AG10803 (cell line): ENCODE measurements at regions not wholly inside any gene's neighbourhood (a gene's known extent, or its start where the extent isn't known, plus 50 kb on each side); places are given as distances from the start of the nearest gene placed in this dataset.

Experiments
- DNase-seq: peaks from one replicate; pipeline ENCODE4 v3.0.0; 2010; ENCODE audit warnings: low read depth
- H3K4me3 ChIP-seq: 2 replicates; pipeline ENCODE4 v1.5.1; 2011; ENCODE audit warnings: mild to moderate bottlenecking, low read length, control low read depth
- TF ChIP-seq, protein P1 (sequence below): conservative IDR thresholded peaks from 2 replicates; pipeline ENCODE4 v1.5.1; 2011; ENCODE audit warnings: mild to moderate bottlenecking, low read length, control low read depth, inconsistent platforms

DNA sequence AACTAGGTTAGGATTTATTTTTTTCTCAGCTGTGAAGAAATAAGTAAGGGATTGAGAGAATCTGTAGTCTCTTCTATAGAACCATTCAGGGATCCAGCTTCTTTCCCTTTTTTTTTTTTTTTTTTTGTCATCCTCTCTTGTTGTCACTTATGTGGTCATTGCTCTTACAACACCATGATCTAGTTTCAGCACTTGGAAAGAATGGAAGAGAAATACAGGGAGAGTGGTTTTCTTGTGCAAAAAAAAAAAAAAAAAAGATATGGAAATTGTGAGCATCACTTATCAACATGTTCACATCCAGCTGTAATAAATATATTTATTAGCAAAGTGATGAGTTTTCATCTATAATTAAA lies 599.3 kb downstream of the SLC6A15 start:
- TF ChIP-seq, protein P1, sequence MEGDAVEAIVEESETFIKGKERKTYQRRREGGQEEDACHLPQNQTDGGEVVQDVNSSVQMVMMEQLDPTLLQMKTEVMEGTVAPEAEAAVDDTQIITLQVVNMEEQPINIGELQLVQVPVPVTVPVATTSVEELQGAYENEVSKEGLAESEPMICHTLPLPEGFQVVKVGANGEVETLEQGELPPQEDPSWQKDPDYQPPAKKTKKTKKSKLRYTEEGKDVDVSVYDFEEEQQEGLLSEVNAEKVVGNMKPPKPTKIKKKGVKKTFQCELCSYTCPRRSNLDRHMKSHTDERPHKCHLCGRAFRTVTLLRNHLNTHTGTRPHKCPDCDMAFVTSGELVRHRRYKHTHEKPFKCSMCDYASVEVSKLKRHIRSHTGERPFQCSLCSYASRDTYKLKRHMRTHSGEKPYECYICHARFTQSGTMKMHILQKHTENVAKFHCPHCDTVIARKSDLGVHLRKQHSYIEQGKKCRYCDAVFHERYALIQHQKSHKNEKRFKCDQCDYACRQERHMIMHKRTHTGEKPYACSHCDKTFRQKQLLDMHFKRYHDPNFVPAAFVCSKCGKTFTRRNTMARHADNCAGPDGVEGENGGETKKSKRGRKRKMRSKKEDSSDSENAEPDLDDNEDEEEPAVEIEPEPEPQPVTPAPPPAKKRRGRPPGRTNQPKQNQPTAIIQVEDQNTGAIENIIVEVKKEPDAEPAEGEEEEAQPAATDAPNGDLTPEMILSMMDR, result no peak
- H3K4me3 ChIP-seq, result no peak overlapping the region
- no peak for DNase-seq

DNA sequence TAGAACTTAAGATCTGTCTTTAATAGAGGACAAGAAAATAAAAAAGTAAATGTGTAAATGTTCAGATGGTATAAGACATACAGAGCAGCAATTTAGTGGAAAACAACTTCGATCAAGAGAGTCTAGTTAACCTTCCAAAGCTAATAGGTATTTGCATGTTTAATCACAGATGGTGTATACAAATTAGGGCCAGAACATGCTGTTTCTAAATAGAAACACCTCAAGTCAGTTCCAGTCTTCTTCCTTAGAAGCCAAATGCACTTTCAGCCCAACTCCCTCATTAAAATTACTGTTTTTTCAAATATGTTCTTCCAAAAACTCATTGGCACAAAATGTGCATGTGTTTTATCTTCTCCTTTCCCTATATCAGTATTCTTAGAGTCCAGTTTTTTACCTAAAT lies 604.4 kb downstream of the SLC6A15 start:
- TF ChIP-seq, protein P1, result no peak

DNA sequence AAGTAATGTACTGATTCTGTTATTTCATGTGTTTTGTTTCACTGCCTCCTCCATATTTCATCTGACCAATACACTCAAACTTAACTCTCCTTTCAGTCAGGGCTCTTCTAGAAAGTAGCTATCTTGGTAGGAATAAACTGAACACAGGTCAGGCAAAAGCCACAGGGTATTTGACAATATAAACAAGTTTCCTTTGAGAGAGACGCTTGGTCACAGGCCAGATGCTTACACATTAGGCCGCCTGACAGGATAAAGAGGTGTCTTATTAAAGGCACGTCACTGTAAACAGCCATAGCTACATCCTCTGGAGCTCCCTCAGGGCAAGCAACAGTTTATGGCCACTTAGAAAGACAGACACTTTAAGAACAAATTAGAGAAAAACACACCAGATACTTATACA lies 607.5 kb downstream of the SLC6A15 start:
- TF ChIP-seq, protein P1, result no peak
- H3K4me3 ChIP-seq, result no peak overlapping the region
- DNase-seq, result no peak

More for the DNA sequence above, 604.4 kb downstream of the SLC6A15 start:
- DNase-seq, result no peak
- no peak overlapping the region for H3K4me3 ChIP-seq

DNA sequence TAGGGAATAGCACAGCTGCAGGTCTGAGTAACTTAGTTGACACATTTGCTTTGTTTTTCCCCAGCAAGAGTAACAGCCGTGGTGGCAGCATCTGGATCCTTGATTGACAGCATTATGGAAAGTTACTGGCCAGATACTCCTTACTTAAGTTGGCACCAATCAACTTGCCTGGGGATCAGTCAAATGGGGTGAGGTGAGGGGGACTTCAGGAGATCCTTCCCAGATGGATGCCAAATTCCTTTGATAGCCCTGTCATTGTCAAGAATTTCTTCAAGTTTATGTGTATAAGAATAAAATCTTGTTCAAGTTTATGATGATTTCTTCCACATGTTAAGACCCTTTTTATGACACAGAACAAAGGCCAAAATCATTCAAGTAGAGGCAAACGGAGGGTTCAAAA lies 618.4 kb downstream of the SLC6A15 start:
- no peak for DNase-seq
- H3K4me3 ChIP-seq, result no peak overlapping the region
- TF ChIP-seq, protein P1, result no peak

DNA sequence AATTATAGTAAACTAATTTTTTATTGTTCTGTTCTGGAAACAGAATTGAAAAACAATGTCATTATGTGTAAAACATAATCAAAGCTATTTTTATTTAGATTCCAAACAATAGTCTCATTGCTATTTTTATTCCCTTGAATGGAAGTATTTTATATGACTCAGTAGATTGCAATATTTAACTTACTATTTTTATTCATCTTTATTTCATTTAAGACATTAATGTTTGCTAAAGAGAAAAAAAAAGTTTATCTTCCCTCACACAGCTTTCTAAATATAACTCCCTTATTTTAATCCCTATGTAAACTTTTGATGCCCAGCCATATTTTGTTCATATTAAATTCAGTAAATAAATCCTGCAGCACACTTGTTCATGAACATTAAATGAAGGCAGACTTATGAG lies 622.4 kb downstream of the SLC6A15 start:
- TF ChIP-seq, protein P1, result no peak
- no peak overlapping the region for H3K4me3 ChIP-seq
- DNase-seq, result no peak

DNA sequence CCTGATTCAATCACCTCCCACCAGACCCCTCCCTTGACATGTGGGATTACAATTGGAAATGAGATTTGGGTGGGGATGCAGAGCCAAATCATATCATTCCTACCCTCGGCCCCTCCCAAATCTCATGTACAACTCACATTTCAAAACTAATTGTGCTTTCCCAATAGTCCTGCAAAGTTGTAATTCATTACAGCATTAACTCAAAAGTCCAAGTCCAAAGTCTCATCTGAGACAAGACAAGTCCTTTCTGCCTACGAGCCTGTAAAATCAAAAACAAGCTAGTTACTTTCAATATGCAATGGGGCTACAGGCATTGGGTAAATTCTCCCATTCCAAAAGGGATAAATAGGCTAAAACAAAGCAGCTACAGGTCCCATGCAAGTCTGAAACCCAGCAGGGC lies 634.6 kb downstream of the SLC6A15 start:
- H3K4me3 ChIP-seq, result no peak overlapping the region
- no peak for DNase-seq
- TF ChIP-seq, protein P1, result no peak

DNA sequence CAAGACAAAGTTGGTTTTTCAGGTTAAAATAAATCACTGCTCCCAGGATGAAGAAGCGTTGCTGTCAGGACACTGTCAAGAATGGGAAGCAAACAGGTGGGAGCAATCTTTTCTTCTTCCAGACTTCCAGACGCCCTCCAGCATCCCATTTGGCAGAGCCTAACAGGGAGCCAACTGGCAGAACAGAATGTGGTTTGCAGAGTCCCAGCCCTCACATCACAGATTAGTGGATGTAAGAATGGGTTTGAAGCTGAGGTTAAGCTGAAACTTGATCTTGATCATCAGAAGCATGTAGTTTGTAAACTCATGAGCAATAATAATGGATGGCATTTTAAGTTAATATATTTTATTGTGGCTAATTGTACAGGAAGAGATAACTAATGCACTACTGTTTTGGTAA lies 636.4 kb downstream of the SLC6A15 start:
- TF ChIP-seq, protein P1, result no peak
- DNase-seq, result no peak
- H3K4me3 ChIP-seq, result no peak overlapping the region
